ENCODE measurements at regions not wholly inside any gene's neighbourhood (a gene's known extent, or its start where the extent isn't known, plus 50 kb on each side); places are given as distances from the start of the nearest gene placed in this dataset.

GRCh38 chr4:10783351-10783750 is 98.8 kb upstream of the CLNK start:
- no peak for TF ChIP-seq EZH2 (IDR thresholded peaks at IDR 0.05; ENCODE audit: low read depth)
- TF ChIP-seq, protein P1, sequence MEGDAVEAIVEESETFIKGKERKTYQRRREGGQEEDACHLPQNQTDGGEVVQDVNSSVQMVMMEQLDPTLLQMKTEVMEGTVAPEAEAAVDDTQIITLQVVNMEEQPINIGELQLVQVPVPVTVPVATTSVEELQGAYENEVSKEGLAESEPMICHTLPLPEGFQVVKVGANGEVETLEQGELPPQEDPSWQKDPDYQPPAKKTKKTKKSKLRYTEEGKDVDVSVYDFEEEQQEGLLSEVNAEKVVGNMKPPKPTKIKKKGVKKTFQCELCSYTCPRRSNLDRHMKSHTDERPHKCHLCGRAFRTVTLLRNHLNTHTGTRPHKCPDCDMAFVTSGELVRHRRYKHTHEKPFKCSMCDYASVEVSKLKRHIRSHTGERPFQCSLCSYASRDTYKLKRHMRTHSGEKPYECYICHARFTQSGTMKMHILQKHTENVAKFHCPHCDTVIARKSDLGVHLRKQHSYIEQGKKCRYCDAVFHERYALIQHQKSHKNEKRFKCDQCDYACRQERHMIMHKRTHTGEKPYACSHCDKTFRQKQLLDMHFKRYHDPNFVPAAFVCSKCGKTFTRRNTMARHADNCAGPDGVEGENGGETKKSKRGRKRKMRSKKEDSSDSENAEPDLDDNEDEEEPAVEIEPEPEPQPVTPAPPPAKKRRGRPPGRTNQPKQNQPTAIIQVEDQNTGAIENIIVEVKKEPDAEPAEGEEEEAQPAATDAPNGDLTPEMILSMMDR (conservative IDR thresholded peaks at IDR 0.05) = no peak
